Activated CD8-positive, alpha-beta memory T cell treated with anti-CD3 and anti-CD28 coated beads for 4 hours (primary cell): ENCODE measurements at regions not wholly inside any gene's neighbourhood (a gene's known extent, or its start where the extent isn't known, plus 50 kb on each side); places are given as distances from the start of the nearest gene placed in this dataset.

Experiments used
- DNase-seq, 2 donors: peaks; one replicate each; pipeline ENCODE4 v3.0.0-alpha.2; 2020; ENCODE audit warnings: low read depth in 2 of 2

GRCh38 chr13:84571264-84571663 is 689.0 kb upstream of the SLITRK1 start:
- DNase-seq: no peak

DNA sequence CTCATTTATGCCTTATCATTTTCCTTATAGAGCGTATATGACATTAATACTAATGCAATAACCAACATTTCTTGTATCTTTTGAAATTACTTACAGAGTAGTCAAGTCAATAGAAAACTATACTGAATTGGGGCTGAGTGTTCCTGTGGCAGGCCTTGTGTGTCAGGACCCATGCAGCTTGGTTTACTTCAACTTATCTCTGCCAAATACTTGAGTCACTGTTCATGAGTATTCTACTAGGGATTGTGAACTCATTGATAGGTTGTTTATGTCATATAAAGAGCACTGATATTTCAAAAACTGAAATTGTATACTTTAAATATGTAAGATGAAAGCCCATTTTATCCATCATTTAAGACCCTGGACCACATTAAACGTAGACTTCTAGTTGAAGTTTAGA is 688.6 kb upstream of the SLITRK1 start:
- DNase-seq: no peak

DNA sequence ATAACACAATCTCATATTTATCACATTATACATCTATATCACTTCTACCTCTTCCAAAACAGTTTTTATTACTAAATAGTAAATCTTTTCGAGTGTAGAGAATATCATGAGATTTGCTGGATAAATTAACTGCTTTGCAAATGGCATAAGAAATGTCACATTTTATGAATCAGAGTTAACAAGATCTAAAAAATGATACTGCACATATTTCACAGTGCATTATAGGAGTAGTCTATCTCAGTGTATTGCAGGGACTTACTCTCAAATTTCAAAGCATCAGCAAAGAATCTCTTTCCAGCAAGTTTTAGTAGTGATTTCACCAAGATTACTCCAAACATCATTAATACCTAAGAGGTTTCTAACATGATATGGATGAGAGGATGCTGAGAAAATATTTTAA is 687.1 kb upstream of the SLITRK1 start:
- DNase-seq: no peak

GRCh38 chr13:84567848-84568247 is 685.6 kb upstream of the SLITRK1 start:
- DNase-seq: no peak

DNA sequence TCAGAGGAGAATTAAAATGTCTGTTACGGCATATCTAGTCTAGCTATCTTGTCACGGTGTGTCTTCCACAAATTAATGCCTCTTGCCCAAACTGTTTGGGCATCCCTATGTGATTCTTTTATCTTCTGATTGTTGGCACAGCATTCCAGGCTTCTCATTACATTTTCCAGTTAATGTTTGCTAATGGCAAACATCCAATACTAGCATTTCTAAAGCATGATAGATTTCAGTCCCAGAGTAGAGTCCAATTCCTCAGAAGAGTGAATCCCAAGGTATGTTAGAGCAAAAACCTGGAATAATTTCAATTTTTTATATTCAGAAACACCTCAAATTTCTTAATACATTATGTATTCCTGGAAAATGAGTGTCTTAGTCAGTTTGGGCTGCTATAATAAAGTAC is 684.5 kb upstream of the SLITRK1 start:
- no peak for DNase-seq

DNA sequence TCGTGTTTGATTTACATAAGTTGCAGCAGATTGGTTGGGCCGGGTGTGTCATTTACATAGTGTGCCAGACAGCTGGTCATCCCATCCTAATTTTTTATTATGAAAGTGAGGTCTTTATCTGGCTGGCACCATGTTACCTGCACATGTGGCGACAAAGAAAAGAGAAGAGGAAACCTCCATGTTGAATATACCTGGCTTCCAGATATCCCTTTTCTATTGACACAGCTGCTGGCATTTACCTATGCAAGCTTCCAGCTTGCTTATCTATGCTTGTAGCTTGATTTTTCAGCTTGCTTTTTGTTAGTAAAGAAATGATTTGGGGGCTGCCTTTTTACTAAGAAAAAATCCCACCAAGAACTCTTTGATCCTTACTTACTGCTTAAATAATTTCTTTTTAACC is 681.3 kb upstream of the SLITRK1 start:
- no peak for DNase-seq

DNA sequence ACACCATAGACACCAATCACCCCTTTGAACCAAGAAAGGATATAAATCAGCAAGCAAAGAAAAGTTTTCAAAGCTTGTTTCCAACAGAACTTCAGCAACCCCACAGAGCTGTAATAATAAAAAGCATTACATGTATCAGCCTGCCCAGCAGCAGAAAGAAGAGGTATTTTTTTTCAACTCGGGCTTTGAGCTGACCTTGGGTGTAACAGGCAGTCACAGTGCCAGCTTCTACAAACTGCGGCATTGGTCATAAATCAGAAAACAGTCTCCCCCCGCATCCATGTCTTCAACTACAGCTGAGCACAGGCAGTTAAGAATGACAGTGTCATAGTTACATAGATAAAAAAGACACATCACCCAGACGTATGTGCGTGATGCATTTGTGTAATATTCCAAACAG is 671.0 kb upstream of the SLITRK1 start:
- DNase-seq: no peak

GRCh38 chr13:84543962-84544361 is 661.7 kb upstream of the SLITRK1 start:
- no peak for DNase-seq

DNA sequence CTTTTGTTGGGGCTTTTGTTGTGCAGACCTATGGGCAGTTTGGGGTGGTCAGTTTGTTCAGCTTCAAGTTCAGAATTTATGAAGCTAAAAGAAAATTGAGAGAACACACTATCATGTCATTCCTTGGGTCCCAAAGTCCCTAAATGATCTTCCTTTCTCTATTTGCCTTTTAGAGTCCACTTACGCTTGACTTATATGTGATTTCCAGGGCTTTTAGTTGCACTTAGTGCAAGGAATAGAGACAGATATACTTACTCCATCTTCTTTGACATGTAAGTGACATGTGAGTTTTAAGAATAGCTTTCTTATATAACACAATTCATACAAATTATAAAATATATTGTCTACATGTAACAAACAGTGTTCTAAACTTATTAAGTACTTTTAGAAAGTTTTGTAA is 660.1 kb upstream of the SLITRK1 start:
- DNase-seq: no peak

DNA sequence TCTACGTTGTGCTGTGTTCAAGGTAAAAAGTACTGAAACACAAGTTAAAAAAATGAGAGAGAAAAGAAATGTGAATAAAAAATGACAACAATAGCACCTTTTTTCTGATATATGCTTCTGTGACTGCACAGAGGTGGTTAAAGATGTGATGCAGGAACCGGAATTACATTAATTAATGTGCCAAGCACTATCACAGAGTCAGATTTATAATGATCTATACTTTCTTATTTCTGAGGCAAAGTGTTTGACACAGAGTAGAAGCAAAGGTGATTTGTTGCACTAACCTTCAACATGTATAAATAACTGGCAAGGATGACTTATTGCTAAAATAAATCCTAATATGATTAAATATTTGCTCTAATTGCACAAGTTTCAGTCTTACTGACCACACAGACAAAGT is 654.6 kb upstream of the SLITRK1 start:
- DNase-seq: no peak

DNA sequence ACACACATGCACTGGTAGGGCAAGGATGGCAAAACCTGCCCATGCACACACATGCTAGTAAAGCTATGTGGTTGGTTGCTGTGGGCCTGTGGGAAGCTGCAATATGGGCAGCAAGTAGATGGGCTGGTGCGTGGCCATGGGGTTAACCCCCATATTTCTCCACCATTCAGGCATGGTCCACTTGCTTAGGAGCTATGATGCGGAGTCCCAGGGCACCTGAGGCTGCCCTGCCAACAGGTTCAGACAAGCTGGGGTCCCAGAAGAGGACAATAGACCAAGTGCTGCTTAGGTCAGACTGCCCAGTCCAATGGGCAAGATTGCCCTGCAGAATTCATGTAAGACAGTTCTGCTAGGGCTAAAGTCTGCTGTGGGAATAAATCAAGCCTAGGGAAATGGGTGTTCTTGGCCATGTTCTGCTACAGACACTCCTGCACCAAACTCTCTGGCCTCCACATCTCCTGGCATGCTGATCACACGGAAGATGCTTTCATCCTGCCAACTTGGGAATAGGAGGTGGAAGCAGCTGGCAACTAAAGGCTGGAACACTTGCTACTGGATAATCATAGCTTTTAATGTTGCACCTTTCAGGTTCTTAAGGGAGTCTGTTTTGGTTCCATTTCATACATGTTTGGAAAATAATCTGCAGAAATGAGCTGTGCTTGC is 646.3 kb upstream of the SLITRK1 start:
- no peak for DNase-seq

DNA sequence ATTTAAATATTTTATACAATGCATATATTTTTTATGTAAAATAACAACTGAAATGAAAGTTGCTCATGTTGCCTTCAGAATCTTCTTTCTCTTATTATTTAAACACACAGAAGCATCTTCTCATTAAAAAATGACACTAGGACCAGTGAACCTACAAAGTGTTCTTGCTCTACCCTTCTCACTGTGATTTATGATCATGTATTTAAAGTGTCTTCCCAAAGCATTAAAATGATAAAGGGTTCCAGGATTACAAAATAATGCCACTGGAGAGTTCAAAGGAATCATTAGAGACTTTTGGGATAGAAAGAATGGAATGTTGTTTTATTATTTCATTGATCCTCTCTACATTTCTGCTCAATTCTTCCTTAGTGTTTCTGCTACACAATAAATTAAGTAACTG is 643.6 kb upstream of the SLITRK1 start:
- DNase-seq: no peak

DNA sequence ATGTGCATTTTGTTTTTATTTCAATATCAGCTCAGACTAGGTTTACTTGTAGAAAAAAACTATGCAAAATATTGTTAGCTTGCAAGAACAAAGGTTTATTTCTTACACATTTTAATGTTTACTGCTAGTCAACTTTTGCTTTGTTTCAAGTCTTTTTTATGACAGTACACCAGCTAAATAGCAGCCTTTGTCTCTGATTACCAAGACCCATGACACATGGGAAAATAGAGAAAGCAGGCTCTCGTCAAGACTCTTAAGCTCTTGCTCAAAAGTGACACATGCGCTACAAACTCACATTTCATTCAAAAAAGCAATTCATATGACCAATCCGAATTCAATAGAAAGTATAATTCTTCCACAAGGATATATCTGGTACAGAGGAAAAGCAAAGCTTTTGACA is 642.3 kb upstream of the SLITRK1 start:
- no peak for DNase-seq

- no peak for DNase-seq
Measured at GRCh38 chr13:84500016-84500415, 617.7 kb upstream of the SLITRK1 start.

DNA sequence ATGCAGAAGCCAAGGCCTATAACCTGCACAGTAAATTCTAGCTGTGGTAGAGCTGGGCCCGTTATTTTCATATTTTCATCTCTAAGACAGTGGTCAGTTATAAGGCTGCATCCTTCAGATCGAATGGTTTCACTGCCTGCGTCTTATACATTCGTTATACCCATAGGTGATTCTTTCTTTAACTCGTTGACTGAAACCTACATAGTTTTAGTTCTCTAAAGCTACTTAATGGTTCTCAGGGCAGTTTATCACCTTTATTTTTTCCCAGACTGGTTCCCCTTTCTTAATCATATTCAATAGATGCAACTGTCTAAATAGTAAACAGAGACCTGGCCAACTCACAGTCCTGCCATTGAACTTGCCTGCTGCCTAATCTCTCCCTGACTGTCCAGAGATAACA is 615.3 kb upstream of the SLITRK1 start:
- DNase-seq: no peak

- no peak for DNase-seq
Measured at GRCh38 chr13:84491952-84492351, 609.7 kb upstream of the SLITRK1 start.

GRCh38 chr13:84487752-84488151 is 605.5 kb upstream of the SLITRK1 start:
- no peak for DNase-seq

GRCh38 chr13:84481958-84482357 is 599.7 kb upstream of the SLITRK1 start:
- DNase-seq: no peak

DNA sequence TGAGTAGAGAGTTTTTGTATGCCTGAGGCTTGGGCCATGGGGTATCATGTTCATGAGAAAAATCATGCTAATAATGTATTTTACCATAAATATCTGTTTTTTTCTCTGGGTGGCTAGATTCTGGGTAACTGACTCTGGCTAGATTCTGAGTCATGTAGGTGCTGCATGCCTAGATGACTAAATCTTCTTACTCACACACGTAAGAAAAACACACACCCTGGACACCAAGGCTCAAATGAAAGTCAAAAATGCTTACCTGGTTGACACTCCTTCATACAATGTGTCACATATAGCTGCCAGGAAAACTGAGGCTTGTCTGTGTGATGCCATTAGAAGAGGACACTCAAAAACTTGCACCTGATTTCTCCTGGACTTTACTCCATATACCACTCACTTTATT is 597.4 kb upstream of the SLITRK1 start:
- no peak for DNase-seq

GRCh38 chr13:84470528-84470927 is 588.3 kb upstream of the SLITRK1 start:
- no peak for DNase-seq

GRCh38 chr13:84466461-84466860 is 584.2 kb upstream of the SLITRK1 start:
- DNase-seq: no peak

DNA sequence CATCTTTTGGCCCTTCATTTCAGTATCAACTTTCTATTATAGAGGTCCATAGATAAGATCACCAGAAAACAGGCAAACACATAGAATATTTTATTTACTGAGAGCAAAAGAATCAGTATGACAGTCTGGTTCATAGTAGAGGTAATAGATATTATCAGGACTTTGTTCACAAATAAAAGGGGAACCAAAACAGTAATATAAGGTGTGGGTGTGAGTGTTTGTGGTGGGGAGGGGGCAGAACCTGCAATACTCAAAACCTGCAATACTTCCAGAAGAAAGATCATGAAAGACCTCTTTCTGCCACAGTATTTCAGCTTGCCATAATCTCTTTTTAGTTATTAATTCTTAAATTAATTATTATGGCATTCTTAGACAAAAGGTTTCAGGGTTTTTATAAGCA is 578.7 kb upstream of the SLITRK1 start:
- DNase-seq: no peak

DNA sequence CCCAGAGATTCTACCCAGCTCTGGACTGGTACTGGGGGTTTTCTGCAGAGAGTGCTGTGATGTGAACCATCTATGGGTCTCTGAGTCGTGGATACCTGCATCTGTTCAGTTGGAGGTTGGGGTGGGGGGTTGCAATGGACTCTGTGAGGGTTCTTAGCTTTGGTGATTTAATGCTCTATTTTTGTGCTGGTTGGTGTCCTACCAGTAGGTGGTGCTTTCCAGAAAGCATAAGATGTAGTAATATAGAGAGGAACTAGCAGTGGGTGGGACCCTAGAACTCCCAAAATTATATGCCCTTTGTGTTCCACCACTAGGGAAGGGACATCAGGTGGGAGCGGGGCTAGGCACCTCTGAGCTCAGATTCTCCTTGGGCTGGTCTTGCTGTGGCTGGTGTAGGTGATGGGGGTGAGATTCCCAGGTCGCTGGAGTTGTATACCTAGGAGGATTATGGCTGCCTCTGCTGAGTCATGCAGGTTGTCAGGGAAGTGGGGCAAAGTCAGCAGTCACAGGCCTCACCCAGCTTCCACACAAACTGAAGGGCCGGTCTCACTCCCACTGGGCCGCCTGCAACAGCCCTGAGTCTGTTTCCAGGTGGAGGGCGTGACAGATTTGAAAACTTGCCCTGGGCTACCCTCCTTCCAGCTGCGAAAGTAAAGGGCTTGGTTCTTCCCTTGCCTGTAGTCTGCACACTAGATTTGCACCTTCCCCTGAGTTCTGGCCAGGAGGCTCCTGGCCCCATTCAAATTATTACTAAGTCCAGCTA is 573.0 kb upstream of the SLITRK1 start:
- no peak for DNase-seq

GRCh38 chr13:84447640-84447978 is 565.3 kb upstream of the SLITRK1 start:
- no peak for DNase-seq
